HG03135 (cell line): ENCODE measurements at regions not wholly inside any gene's neighbourhood (a gene's known extent, or its start where the extent isn't known, plus 50 kb on each side); places are given as distances from the start of the nearest gene placed in this dataset.
A peak's percentile ranks its signal among the peaks of the same experiment; 100 is the strongest.

Experiments used
- ATAC-seq: cut with Tn5 transposase; IDR thresholded peaks from one replicate; pipeline ENCODE4 v1.9.1; 2021; ENCODE audit warnings: mild to moderate bottlenecking, moderate library complexity; ENCODE audit not compliant: unreplicated experiment

- no peak for ATAC-seq
These were observed 52.5 kb upstream of the PLEKHG7 start for GRCh38 chr12:92650228-92650822.

- peak; percentile 83 for ATAC-seq
These were observed 53.1 kb upstream of the PLEKHG7 start for GRCh38 chr12:92649511-92650227.

- no peak for ATAC-seq
These were observed 54.4 kb upstream of the PLEKHG7 start for GRCh38 chr12:92648242-92649031.

DNA sequence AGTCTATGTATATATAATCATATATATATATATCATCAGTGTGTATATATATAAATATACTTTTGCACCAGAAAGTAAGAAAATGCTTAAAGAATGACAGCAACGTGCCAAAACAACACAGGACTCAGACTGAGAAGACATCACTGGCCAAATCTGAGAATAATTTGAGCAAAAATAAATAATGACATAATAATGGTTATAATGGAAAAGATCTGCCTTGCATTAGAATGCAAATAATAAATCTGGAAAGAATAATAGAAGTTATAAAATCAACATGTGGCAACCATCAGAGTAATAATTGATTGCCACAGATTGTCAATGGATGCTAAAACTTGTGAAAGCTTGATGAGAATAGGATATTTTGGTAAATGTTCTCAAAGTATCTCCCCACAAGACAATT, 61.5 kb upstream of the PLEKHG7 start:
- ATAC-seq = no peak

DNA sequence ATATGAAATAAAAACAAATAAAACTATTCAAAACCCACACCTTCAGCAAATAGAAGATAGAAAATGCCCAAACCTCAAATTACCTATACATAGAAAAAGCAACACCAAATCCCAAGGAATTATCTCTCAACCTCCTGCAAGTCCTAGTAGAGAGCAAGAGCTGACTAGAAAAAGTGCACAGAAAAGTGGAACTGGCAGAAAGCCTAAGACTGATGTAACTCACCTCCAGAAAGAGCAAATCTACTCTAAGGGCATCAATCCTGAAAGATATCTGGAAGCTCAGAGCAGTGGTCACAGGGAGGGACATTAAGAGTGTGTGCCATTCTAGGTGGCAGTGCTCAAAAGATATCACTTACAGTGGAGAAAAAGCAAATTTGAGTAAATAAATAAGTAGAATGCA, 62.1 kb upstream of the PLEKHG7 start:
- no peak for ATAC-seq

DNA sequence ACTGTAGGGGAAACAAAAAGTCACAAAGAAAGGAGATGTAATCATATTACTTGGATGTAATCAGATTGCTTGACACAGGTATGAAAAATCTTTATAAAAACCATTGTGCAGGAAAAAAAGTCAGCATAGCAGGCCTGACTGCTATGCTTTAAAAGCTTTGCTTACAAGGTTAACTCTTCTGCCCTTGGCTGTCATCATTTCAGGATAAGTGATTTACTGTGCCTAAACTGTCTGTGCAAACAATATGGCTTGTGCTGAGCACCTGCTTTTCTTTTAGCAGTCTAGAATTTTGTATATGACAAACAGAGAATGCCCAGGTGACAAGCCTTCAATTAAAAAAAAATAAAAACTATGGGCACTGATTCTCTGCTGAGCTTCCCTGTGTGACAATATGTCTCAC, 63.8 kb upstream of the PLEKHG7 start:
- ATAC-seq = no peak

- no peak for ATAC-seq
These were observed 68.1 kb upstream of the PLEKHG7 start for GRCh38 chr12:92634730-92635129.

GRCh38 chr12:92634202-92634601, 68.6 kb upstream of the PLEKHG7 start:
- no peak for ATAC-seq

- ATAC-seq = no peak
These were observed 71.8 kb upstream of the PLEKHG7 start for GRCh38 chr12:92630968-92631367.

DNA sequence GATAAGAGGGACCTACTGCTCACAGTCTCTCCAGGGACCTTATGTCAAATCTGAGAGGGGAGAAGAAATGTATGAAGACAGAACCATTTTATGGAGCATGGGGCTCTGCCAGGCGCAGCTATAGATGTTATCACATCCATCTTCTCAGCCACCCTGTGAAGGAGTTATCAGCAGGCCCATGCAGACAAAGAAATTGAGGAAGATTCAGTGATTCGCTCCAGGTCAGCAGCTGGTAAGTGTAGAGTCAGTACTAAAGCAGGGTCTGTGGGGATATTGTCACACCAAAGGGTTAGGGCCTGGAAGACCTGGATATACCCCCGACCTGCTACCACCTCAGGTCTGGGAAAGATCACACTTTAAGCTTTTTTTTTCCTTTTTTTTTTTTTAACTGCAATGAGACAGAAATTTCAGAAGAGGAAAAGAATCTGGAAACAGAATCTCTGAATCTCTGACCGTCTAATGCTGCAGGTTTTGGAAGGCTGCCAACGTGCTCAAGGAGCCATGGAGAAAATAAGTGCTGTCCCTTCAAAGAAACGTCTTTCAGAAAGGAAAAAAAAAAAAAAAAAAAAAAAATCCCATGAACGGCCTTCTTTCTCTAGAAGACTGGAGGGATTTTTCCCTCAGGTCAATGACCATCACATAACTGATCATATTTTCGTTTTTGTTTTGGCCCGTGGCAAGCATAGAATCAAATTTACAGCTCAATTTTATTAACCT, 73.3 kb upstream of the PLEKHG7 start:
- no peak for ATAC-seq

GRCh38 chr12:92628476-92628875, 74.3 kb upstream of the PLEKHG7 start:
- no peak for ATAC-seq

DNA sequence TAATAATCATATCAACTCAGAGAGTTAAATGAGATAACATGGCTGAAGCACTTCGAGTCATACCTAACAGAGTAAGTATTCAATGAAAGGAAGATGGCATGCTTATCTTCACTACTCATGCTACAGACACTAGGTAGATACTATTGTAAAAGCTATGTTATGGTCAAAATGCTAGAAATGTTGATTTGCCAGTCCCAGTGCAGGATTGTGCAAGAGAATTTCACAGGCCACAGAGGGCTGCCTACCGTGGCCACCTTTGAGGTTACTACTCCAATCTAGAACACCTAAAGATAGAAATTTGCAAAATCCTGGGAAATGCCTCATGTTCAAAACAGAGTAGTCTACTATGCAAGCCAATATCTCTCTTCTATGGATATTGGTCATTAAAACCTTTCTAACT, 75.3 kb upstream of the PLEKHG7 start:
- no peak for ATAC-seq

DNA sequence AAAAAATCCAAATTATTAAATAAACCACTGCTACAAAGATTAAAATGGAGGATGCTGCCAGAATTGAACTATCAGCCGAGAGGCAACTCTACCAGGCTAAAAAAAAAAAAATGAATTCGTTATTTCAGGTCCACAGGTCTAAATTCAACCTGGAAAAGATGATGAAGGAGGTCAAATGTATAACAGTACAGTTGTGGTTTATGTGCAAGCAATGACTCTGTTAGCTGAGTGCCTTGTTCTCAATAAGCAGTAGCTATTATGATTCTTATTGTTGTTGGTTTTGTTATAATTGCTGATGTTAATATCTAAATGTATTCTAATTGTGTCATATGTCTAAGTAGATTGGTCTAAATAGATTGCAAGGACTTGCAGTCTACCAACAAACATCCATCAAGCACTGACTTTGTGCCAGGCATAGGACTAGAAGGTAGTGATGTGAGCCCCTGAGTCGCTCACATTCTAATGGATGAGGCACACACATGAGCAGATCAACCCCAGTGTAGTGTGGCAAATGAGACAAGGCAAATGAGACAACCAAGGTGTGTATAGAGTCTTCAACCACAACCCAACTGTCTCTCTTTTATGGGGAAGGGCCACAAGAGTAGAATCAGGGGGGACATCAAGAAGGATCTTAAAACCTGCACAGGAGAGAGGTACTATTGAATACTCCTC, 77.0 kb upstream of the PLEKHG7 start:
- no peak for ATAC-seq

DNA sequence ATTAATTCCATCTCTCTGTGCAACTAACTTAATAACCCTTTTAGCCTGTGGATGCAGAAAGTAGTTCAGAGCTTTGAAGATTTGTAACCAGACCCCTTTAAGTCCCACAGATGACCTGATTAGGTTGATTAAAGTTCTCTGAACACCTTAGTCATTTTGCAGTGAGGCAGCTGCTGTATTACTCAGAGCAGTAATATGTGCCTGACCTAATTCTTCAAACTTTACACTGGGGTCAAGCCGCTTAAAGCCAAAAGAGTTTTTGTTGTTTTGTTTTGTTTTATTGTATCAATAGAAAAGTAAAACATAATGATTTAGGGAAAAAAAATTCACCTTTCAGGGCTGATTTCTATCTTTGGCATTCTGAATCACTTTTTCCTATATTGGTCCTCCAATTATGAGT, 78.6 kb upstream of the PLEKHG7 start:
- no peak for ATAC-seq

DNA sequence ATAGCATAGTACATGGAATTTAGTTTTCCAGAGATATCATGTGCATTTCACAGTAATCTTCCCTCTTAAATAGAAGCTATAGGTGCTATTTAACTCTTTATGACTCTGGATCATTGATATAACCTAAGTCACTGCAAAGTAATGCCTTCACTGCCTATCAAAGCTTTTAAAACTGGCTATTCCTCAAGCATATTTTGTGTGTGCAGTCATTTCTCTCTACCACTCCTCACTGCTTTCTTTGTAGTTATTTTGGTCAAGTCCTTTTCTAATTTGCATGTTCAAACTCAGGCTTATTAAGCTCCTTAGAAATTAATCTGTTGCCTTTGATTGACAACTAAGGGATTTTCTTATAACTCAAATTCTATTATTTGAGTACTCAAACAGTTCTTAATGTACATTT, 79.4 kb upstream of the PLEKHG7 start:
- ATAC-seq = no peak

DNA sequence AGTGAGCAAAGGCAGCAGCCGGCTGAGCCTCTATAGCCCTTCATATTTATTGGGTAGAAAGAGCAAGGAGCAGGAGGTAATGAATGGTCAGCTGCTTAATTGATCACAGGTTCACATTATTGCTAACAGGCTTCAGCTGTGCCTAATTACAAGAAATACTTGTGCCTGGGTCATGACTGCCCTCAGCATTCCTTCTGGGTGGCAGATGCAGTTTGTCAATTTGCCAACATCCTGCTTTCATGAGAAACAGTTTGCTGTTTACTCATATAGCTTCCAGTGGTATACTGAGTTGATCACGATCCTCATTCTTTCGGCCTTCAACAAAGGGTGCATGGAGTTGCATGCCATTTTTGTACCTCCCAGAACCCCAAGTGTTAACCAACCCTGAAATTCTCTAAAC, 81.0 kb upstream of the PLEKHG7 start:
- no peak for ATAC-seq

DNA sequence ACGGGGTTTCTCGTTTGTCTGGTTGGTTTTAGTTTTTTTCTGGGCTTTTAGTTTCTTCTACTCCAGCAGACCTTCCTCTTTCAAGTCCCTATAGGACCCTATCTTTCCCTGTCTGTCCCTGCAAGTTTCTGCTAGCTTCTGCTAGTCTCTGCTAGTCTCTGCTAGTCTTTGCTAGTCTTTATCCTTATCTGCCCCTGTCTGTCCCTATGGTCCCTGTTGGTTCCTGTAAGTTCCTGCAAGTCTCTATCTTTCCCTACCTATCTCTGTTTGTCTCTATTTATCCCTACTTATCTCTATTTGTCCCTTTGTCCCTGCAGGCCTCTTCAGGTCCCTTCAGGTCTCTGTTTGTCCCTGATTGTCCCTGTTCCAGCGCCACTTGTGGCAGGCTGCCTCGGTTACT, 81.5 kb upstream of the PLEKHG7 start:
- ATAC-seq = no peak

DNA sequence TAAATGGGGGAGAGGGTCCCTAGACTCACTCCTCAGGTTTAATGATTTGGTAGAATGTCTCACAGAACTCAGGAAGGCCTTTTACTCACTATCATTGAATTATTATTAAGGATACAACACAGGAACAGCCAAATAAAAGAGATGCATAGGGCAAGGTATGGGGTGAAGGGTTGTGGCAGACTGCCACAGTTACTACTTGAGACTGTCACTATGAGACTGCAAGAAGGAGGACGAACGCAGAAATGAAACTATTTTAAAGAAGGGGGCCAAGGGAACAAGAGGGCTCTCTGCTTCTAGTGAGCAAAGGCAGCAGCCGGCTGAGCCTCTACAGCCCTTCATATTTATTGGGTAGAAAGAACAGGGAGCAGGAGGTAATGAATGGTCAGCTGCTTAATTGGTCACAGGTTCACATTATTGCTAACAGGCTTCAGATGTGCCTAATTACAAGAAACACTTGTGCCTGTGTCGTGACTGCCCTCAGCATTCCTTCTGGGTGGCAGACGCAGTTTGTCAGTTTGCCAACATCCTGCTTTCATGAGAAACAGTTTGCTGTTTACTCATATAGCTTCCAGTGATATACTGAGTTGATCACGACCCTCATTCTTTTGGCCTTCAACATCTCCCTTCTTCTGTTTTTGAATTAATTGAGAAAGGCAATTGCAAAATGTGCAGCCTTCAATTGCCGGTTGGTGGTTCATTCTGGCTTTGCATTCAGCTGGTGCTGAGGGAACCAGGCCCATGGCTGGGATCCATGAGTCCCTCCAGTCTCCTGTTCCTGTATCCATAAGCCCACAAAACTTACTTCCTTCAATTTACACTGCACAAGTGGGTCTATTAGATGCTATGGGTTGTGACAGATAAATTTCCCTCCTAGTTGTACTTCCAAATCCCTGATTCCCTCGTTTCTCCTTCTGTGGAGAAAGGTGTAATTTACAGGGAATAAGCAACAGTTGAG, 82.8 kb upstream of the PLEKHG7 start:
- no peak for ATAC-seq

- ATAC-seq = no peak
These were observed 83.8 kb upstream of the PLEKHG7 start for GRCh38 chr12:92619026-92619425.

- ATAC-seq = no peak
These were observed 87.1 kb upstream of the PLEKHG7 start for GRCh38 chr12:92615703-92616102.
